GM21367 (cell line): ENCODE measurements at regions not wholly inside any gene's neighbourhood (a gene's known extent, or its start where the extent isn't known, plus 50 kb on each side); places are given as distances from the start of the nearest gene placed in this dataset.

Experiments
- ATAC-seq: cut with Tn5 transposase; IDR thresholded peaks from one replicate; pipeline ENCODE4 v1.9.1; 2021; ENCODE audit not compliant: unreplicated experiment

- no peak for ATAC-seq
Observed at GRCh38 chr14:95413289-95414215, 93.8 kb upstream of the CLMN start.

- no peak for ATAC-seq
Observed at GRCh38 chr14:95410838-95411237, 91.1 kb upstream of the CLMN start.

- ATAC-seq: no peak
Observed at GRCh38 chr14:95409477-95410272, 90.0 kb upstream of the CLMN start.

DNA sequence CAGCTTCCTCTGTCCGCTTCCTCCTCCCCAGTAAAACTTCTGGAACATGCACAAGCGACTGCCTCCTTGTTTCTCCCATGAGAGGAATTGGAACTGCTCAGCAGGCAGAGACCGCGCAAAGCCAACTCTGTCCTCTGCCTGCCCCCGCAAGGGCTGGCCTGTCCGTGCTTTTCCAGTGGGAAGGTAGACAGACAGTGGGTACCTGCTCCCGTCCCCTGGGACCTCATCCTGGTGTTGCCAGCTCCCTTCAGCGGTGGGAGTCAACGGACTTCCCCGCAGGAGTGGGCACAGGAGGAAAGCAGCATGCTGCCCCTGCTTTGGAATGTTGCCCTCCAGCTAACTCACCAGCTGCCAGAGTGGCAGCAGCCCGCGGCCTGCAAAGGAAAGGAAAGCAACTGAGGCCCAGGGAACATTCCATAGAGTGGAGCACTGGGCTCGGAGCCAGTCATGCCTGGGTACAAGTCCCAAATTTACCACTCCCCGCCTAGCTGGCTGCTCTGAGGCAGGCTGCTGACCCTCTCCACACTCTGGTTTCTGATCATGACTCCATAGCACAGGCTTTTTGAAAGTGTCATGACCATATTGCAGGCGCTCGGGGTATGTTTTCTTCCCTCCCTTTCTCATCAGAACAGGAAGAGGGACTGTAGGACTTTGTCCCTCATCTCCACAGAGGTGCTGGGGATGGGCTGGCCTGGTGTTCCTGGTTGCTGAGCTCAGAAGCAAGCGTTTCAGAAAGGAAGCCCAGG is 89.2 kb upstream of the CLMN start:
- no peak for ATAC-seq

GRCh38 chr14:95407354-95407753 is 87.6 kb upstream of the CLMN start:
- no peak for ATAC-seq

- ATAC-seq: no peak
Observed at GRCh38 chr14:95406756-95407277, 87.1 kb upstream of the CLMN start.

DNA sequence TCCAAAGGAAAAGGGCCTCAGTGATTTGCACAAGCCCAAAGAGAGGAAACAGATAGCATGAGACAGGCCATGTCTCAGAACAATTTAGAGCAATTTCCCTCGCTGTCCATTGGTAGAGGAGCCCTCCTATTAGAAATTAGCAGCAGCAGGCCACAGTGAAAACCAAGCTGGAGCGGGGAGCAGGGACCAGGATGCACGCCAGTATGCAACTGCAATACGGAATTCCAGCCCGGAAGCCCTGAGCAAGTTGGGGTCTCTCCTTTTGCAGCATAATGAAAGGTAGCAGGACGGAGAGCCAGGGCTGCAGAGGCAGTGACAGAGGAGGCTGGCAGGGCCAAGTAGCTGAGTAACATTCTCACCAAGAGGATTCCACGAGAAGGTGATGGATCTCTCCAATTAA is 84.9 kb upstream of the CLMN start:
- no peak for ATAC-seq

DNA sequence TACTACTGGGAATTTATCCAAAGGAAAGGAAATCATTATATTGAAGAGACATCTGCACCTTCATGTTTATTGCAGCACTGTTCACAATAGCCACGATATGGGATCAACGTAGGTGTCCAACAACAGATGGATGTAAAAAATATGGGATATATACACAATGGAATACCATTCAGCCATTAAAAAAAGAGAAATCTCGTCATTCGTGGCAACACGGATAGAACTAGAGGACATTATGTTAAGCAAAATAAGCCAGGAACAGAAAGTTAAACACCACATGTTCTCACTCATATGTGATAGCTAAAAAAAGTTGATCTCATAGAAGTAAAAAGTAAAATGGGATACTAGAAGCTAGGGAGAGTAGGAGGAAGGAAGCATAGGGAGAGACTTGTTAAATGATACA is 82.9 kb upstream of the CLMN start:
- no peak for ATAC-seq

- no peak for ATAC-seq
Observed at GRCh38 chr14:95402176-95402575, 82.5 kb upstream of the CLMN start.

DNA sequence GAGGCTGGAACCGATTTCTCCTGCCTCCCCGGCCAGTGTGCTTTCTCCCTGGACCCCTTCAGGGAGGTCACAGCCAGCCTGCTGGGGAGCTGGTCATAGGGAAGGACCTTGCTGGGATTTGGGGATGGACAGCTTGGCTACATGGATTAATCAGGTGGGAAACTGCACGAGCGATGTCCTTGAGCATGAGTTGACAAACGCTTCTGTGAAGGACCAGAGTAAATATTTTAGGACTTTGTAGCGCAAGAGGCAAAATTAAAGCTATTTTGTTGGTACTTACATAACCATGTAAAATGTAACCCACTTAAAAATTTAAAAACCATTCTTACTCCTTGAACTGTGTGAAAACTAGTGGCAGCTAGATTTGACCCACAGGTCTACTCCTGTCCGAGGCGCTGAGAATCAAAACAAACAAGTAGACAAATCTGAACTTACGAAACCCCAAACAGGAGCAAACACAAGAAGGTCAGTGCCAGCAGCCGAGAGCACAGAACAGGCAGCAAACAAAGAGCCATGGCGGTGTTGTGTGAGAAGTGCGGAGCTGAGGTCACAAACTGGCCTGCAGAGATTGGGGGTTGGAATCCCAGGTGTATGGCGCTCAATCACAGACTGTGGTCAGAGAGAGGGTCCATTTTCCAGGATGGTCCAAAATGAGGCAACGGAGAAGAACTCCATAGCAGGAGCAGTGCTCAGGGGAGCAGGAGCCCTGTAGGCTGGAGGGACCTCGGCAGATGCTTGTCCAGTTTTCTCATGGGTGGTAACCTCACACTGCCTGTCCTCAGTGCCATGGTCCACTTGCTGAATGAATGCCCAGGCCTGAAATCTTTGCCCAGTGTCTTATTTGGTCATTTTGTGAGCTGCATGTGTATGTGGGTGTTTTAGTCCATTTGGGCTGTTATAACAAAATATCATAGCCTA is 79.2 kb upstream of the CLMN start:
- no peak for ATAC-seq

DNA sequence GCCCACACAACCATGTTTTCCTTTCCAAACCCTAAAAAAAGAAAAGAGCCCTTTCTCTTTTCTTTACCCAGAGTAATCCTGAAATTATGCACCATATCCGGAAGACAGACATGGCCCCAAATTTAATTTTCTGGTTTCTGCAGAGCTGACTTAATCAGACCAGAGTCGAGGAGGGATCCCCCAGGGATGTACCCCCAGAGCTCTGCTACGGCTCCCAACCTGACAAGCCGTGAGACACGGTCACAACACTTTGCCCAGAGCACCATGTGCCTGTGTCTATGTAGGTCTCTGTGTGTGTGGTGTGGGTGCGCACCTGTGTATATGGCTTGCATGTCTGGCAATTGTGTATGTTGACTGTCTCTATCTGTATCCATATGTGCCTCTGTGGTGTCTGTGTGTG is 77.6 kb upstream of the CLMN start:
- no peak for ATAC-seq

DNA sequence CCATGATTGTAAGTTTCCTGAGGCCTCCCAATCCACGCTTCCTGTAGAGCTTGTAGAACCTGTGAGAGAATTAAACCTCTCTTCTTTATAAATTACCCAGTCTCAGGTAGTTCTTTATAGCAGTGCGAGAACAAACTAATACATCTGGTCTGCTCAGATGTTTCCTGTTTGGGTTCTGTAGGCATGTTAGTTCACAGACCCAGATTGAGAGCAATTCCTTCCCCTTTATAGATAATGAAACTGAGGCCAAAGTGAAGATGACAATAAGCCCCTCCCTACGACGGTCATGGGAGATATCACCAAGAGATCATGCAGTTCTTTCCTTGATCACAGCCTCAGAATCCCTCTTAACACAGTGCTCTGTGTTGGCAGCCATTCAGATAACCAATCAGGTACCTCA is 76.5 kb upstream of the CLMN start:
- no peak for ATAC-seq

GRCh38 chr14:95395098-95395737 is 75.5 kb upstream of the CLMN start:
- no peak for ATAC-seq

DNA sequence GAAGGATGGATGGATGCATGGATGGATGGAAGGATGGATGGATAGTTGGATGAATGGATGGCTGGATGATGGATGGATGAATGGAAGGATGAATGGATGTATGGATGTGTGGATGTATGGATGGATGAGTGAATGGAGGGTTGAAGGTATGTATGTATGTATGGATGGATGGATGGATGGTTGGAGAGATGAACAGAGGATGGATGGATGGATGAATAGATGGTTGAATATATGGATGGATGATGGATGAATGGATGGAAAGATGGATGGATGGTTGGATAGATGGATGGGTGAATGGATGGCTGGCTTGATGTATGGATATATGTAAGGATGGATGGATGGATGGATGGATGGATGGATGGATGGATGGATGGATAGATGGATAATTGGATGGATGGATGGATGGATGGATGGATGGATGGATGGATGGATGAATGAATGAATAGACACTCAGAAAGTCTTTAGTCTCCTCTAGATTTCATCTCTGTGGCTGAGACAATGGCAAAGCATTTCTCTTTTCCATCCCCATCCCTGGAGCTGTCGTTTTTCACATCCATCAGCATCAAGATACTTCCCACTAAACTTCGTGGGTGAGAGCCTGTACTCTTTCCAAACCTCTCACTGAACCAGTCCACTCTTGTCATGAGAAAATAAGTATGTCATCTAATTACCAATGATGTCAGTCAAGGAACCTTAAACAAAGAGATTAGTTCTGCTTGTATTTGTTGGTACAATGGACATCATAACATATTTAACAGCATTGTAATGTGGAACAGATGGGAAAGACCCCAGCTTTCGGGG is 74.8 kb upstream of the CLMN start:
- ATAC-seq: no peak

GRCh38 chr14:95392841-95393240 is 73.1 kb upstream of the CLMN start:
- no peak for ATAC-seq

- no peak for ATAC-seq
Observed at GRCh38 chr14:95391331-95391730, 71.6 kb upstream of the CLMN start.

DNA sequence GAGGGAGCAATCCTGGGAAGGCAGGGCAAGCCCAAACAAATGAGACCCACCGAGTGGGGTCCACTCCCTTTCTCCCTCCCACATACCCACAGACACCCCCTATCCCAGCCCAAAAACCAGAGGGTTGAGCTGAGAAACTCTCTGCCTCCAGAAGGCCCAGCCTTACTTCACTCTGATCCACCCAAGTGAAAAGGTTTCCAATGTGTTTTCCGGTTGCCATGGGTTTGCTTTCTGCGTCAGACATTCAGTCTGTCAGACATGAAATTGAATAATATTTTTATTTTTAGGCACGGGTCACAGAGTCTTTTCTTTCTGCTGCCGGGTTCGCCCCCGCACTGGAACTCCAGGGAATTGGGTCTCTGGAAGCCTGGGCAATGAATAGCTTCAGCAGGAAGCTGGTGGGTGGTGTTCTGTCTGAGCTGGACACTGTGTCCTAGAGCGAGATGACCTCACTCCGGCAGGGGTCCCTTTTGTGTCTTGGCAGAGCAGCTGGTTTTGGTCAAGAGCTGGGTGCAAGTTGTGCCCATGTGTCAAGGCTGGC is 69.8 kb upstream of the CLMN start:
- no peak for ATAC-seq

DNA sequence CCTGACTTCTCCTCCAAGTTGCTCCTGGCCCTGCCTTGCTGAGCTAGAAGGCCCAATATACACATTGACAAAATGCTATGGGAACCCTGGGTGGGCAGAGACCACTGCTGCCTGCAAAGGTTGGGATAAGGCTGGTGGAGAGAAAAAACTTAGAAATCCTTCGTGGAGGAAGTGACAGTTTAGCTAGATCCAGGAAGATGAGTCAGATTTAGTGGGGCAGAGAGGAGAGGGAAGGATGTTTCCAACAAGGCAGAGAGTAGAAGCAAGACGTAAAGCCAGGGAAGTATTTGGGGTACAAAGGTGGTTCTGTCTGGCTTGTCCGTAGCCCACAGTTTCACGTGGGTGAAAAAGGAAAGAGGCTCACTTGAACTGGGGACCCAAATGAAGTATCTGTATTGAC is 69.0 kb upstream of the CLMN start:
- no peak for ATAC-seq
